ENCODE measurements at regions not wholly inside any gene's neighbourhood (a gene's known extent, or its start where the extent isn't known, plus 50 kb on each side); places are given as distances from the start of the nearest gene placed in this dataset.

GRCh38 chr5:3375586-3376311 is 219.9 kb upstream of the IRX1 start:
- TF ChIP-seq CTCF (IDR thresholded peaks at IDR 0.05) (no peak), POLR2A (IDR thresholded peaks at IDR 0.05) (no peak)

Data from sigmoid colon (tissue), 3 donors.